ELR (cell line): ENCODE measurements at regions not wholly inside any gene's neighbourhood (a gene's known extent, or its start where the extent isn't known, plus 50 kb on each side); places are given as distances from the start of the nearest gene placed in this dataset.
A peak's percentile ranks its signal among the peaks of the same experiment; 100 is the strongest.

Source experiments
- DNase-seq: peaks from one replicate; pipeline ENCODE4 v3.0.0-alpha.2; 2015; ENCODE audit warnings: low read depth

DNA sequence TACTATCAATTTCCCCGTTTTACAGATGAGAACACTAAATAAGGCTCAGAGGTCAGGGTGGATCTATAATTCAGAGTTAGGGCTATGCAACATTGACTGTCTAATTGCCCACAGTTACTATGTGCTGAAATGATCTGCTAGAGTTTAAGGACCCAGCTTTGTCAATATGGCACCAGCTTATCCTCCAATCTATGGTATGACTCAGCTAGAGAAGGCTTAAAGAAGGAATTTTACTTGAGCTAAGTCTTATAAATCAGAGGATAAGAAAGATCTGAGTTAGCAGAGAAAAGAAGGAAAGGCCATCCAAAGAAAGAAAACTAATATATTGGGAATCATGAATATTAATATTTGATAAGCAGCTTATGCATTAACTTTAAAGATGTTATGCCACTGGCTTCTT lies 78.1 kb downstream of the ASB9 start:
- no peak for DNase-seq

DNA sequence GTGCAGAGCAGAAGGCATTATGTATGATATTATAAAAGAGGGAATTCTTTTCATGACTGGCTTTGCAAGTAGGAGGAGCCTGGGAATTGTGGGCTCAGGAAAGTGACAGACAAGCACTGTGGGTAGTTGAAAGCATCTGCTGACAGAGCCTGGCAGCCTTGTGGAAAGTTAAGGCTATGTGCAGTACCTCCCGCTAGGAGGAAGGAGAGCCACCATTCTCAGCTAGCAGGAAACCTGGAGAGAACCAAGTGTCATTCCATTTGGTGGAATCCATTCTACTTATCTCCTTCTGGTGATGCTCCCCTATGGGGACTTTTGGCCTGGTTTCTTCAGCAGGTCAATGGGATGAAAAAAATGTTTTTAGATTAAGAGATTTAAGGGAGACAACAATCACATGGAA lies 81.8 kb downstream of the ASB9 start:
- DNase-seq: no peak

DNA sequence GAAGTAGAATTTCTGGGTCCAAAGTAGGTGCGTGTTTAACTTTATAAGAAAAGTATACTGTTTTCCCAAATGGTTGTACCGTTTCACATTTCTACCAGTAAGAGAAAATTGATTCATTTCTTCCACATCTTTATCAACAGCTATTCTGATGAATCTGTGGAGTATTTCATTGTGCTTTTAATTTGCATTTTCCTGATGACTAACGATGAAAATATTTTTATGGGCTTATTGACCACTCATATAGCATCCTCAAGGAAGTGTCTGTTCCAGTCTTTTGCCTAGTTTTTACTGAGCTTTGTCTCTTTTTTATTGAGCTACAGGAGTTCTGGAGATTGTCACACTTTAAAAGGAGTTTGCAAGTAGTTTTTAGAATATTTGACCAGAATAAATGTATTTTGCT lies 92.6 kb downstream of the ASB9 start:
- DNase-seq: peak; percentile 25

DNA sequence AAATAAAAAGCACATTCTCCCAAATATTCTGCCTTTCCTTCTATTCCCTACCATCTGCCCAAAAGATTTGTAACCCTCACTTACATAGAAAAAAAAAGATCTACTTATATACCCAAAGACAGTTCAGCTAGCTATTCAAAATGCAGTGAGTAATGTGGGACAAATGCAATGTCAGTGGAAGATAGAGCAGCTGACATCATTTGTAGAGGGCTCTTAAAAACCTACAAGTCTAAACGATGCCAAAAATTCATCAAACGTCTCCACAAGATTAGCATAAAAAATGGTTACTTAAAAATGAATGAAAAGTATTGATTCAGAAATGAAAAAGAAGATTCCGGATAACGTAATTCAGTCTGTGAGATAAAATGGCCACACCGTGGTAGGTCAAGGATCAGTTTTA lies 96.5 kb downstream of the ASB9 start:
- DNase-seq: no peak

DNA sequence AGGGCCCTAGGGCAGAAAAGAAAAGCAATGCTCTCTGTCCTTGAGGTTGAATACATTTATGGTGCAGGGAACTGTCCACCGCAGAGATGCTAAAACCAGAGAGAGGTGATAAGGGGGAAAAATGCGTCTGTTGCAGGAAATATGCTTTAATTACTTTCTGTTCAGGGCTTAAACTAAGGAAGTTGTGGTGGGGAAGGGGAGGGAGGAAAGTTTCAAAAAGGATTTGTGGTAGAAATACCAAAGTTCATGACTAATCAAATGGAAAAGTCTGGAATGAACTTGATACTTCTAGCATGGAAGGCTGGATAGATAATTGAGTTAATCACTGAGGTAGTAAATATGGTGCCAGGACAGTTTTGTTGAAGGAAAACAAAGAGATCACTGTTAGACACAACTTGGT lies 99.0 kb downstream of the ASB9 start:
- DNase-seq: peak; percentile 4

DNA sequence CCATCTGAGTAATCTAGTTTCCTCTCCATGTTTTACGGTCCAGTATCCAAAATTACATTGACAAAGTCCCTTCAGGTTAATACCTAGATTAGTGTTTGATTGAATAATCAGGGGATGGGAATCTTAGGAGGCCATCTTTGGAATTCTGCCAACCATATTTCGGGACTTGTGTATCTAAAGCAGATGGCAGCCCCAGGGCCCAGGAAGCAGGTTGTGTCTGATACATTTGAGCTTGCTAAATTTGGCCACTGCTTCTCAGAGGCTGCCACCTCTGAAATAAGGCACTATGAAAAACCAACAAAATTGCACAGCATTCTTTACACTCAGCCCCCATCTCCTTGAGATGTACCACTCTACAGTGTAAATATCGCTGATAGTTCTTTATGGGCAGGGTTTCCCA lies 102.1 kb downstream of the ASB9 start:
- no peak for DNase-seq

DNA sequence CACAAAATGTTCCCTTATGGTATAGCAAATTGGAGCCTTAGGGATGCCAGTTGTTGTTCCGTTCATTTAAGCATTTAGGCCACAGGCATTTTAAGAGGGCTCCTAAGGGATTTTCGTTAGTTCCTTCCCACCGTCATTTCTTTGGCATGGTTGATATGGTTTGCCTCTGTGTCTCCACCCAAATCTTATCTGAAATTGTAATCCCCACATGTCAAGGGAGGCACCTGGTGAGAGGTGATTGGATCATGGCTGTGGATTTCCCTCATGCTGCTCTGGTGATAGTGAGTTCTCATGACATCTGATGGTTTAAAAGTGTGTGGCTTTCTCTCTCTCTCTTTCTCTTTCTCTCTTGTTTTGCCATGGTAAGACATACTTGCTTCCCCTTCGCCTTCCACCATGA lies 104.1 kb downstream of the ASB9 start:
- no peak for DNase-seq

DNA sequence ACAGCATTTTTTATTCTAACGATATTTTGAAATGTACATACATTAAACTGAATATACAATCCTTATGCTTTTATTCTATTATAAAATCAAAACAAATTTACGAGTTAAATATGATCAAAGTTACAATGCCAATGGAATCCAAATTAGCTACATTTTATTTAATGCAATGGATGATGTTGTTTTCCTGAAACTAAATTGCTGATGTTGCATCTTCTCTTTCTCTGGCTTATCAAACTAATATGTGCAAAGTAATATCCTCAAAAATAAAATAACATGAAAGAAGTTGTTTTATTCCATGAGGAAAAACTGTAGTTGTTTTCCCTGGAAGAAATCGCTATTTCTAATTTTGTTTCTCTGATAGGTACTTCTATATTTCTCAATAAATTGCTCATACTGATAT lies 106.8 kb downstream of the ASB9 start:
- no peak for DNase-seq

DNA sequence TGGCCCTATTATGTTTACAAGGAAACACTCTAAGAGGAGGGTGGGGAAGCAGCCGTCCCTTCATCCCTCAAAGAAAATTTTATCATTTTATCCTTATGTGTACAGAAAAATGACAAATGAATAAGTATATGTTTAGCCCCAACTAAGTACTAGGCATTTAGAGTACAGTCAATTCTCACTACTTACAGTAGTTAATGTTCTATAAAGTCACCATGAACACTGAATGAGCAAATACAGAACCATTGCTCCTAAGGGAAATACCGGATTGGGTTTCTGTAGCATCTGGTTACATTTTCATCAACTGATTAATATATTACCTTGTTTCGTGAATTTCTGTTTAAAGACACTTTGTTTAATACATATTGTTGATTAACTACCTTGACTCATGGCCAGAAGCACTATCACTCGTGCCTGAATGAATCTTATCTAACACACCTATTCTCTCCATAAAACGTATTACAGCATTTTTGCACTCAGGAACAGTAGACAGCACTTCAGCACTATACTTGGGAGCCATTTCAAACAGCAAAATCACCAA lies 109.3 kb downstream of the ASB9 start:
- DNase-seq: no peak

DNA sequence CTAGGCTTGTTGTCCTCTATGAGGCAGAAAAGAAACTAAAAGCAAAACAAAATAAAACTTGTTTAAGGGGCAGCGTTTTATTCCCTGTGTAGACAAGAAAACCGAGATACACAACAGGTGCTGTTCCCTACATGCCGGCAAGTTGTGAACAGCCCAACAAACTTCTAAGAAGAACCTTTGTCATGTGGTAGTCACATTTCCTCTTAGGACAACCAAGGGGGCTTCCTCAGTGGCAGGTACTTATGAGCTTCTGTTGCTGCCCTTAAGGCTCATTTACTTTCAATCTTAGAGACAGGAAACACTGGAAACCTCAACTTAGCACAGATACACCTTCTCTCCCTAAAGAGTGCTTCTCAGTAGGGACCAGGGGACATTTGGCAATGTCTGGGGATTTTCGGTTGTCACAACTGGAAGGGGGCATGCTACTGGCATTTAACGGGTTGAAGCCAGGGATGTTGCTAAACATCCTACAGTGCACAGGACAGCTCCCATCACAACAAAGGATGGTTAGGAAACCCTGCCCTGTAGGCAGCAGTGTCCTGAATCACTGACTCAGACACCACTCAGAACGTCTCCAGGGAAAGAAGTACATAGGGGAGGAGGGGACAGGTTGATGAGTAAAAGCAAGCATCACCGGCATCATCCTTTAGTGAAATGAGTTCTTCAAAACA lies 111.0 kb downstream of the ASB9 start:
- DNase-seq: peak; percentile 3

DNA sequence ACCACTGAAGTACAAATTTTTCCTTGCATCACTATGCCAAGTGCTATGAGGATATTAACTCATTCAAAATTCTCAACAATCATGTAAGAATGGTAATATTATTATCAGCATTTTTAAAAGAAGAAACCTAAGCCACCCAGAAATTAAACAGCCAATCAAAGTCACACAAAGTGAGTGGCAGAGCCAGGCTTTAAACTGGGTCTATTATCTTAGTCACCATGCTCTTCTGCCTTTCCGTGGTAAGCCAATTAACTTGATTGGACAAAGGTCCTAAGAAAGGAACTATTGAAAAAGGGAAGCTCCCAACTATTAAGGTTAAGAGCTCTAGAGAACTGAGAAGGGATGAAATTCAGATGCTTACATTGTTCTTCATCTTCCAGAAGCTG lies 111.5 kb downstream of the ASB9 start:
- DNase-seq: no peak

DNA sequence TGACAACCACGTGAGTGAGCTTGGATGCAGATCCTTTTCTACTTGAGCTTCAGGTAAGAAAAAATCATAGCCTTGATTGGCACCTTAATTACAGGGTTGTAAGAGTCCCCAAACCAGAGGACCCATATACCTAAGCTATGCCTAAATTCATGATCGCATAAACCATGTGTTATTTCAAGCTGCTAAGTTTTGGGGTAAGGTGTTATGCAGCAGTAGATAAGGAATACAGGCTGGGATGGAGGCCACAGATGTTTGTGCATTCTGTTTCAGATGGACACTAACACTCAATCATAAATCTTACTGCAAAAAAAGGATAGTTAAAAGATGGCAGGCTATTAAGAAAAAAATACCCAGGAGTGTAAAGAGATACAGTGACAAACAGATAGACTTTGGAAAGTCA lies 112.3 kb downstream of the ASB9 start:
- no peak for DNase-seq

DNA sequence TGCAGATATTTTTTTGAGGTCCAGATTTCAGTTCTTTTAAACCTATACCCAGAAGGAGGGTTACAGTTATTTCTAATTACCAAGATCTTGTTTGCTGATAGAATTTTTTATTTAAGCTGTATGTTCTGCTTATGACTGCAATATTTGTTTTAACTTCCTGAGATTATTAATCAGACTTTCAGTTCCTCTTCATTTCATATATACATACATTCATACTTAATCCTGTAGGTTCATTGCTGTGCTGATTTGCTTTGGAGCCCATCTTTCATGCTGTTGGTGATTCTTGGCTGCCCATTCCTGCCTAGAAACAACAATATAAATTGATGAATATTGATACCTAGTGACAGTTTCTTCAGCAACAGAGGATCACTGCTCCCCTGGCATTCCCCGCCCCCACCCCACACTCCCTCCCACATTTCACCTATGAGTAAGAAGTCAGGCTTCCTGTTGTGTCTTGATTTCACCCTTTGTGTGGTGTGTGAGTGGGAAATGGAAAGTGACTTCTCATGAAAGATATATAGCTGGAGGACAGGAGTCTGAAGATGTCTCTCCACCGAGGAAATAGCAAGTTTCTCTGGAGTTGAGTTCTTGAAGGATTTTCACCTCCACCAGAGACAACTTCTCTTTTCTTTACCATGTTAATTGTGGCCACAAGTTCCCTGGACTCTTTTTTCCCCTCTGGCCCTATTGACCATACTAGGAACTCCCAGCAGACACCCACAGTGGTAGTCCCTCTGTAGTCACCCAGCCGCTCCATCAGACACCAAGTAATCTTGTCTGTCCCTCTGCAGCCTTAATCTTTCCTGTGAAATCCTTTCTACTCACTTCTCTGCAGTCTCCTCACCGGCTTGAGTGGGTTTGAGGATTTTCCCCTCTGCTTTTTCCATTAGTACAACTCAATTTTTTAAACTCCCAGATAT lies 118.4 kb downstream of the ASB9 start:
- DNase-seq: peak; percentile 14

DNA sequence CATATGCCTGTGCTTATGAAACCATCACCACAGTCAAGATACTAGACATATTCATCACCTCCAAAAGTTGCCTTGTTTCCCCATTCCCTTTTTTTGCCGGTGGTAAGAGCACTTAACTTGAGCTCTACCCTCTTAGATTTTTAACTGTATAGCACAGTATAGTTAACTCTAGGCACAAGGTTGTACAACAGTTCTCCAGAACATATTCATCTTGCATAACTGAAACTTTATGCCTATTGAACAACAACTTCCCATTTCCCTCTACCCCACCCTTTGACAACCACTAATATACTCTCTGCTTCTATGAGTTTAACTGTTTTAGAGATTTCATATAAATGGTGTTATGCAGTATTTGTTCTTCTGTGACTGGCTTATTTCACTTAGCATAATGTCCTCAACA lies 119.3 kb downstream of the ASB9 start:
- DNase-seq: no peak

DNA sequence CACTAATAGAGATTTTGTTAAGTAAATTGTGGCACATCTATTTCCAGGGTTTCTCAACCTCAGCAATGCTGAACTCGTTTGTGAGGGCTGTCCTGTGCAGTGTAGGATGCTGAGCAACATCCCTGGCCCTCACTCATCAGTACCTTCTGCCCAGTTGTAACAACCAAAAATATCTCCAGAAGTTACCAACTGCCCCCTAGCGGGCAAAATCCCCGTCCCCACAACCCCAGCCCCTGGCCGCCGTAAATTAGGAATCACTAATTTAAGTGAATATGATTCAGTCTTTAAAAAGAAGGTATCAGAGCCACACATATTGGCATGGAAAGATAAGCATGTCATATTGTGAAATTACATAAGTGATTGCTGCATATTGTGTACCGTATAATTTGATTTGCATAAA lies 123.4 kb downstream of the ASB9 start:
- peak; percentile 33 for DNase-seq

DNA sequence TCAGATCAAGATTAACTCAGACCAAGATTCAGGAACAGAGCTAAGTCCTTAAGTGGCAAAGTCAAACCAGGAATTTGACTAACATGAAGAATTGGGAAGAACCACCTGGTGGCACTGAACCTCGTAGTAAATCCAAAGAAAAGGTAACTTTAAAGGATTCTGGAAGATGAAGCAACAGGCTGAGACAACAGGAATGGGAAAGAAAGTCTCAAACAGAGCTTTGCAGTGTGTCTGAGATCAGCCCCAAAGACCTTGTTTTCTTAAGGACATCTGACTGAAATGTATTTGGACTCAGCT lies 126.1 kb downstream of the ASB9 start:
- DNase-seq: no peak

DNA sequence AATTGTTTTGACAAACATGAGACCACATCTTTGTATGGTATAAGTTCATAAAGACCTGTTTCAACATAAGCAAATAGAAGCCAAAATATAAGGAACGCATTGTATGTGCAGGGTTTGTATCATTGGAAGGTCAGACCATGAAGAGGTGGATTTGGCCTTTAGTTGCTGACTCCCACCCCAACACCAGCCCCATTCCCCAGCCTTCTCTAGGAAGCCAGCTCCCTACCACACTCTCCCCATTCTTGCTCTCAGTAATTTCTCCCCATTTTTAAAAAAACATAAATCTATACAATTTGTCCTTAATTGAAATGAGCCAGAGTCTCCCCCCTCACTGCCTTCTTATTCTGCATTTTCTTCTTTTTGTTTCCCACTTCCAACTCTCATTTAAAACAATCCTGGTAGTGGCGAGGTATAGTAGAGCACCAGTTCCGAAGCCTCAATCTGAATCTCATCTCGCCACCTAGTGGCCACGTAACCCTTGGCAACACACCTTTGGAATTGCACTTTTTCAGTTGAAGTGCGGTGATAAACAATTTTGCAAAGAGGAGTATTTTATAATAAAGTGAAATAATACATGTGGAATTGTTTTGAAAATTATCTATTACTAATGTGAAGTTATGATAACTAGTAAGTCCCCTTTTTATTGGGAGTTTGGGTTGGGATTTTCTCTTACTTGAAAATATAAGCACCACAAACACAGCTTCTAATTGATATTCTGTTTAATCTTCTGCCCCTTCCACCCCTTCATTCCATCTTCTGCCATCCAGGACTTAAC lies 126.6 kb downstream of the ASB9 start:
- peak; percentile 51 for DNase-seq

DNA sequence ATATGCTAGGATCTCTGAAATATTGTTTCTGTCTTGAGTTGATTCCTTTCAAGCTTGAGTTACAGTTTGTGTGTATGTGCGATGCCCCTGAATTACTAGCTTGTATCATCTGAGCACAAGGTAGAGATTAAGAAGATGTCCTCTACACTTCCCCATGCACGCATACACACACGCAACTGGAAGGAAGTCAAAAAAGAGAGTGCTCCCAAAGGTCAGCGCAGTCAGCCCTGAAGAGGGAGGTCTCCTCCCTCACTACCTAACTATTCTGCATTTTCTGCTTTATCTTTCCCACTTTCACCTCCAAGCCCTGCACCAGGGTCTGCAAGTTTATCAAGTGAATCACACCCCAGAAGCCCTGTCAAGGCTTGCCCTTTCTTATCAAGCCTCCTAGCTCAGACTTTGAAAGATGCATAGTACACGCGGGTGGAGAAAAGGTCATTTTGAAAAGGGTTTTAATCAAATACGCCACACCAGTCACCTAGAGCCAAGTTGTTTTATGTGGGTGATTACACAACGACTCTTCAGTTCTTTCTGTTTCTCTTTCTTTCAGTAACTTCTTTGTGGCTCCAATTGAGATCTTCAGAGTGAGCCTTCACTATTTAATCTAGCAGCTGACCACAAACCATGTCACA lies 127.7 kb downstream of the ASB9 start:
- DNase-seq: no peak

DNA sequence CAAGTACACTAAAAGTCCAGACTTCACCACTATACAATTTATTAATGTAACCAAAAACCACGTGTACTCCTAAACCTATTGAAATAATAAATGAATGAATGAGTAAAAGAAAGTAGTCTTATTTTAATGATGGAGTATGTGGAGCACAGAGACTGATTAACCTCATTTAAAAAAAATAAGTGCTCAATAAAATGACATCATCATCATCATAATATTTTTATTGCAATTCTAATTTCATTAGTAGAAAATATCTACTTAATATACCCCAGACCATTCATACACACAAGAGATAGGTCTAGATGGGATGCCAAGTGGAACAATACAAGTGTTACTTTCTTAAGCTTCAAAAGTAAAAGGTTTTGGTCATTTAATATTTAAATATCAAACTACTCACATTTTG lies 133.1 kb downstream of the ASB9 start:
- DNase-seq: no peak

DNA sequence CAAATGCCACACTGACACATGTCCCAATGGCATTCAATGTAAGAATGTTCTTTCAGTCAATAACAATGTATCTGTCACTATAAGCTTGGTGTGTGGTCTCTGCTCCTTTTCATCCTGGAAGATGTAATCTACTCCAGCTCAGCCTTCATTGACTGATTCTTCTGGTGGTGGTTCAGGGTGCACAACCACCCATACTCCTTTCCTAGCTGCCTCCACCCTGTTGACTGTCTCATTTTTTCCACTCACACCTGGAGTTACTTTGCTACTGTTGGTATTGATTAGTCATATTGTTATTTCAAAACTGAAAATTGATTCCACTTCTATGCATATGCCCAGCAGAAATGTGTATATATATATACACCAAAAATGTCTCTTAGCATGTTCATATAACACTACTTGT lies 140.5 kb downstream of the ASB9 start:
- DNase-seq: no peak

DNA sequence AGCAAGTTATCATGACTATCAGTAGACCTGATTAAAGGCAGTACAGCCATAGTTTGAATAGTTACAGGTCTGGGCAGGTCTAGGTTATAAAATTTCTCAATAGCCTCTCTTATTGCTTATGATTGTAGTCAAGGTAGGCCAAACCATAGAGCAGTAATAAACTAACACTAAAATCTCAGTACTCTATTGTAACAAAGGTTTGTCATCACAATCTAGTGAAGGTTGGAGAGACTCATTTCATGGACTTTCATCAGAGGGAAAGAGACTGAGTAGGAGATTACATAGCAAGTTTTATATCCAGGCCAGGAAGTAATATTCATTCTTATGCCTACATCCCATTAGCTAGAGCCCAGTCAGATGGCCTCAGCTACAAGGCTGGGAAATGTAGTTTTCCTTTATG lies 141.0 kb downstream of the ASB9 start:
- DNase-seq: no peak

DNA sequence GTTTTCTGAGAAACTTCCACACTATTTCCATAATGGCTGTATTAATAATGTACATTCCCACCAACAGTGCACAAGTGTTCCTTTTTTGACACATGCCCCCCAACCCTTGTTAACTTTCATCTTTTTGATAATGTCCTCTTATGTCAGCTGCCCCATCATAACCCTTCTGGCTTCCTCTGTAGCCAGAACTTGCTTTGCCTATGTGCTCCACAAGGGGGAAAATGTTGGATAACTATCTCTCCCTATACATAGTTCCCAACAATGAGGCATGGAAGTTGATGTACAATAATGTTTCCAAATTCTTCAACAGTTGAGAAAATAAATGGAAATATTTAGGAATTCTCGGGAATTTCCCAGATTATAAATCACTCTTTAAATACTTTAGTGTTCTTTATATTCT lies 142.9 kb downstream of the ASB9 start:
- DNase-seq: peak; percentile 17
